ENCODE measurements at regions not wholly inside any gene's neighbourhood (a gene's known extent, or its start where the extent isn't known, plus 50 kb on each side); places are given as distances from the start of the nearest gene placed in this dataset.

DNA sequence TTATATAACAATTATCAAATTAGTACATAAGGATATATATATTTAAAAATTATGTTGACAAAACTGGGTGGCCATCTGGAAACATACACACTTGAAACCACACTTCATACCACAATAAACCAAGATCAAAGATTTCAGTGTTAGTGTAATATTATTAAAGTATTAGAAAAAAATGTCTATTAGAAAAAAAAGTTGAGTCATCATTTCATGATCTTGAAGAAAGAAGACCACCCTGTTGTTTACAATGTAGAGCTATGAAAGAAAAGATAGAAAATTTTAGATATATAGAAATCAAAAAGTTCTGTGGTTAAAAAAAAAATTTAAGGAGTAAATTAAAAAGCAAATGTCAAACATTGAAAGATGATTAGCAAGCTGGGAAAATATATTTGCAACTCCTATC, 224.5 kb upstream of the CDH20 start:
- TF ChIP-seq, protein P1, sequence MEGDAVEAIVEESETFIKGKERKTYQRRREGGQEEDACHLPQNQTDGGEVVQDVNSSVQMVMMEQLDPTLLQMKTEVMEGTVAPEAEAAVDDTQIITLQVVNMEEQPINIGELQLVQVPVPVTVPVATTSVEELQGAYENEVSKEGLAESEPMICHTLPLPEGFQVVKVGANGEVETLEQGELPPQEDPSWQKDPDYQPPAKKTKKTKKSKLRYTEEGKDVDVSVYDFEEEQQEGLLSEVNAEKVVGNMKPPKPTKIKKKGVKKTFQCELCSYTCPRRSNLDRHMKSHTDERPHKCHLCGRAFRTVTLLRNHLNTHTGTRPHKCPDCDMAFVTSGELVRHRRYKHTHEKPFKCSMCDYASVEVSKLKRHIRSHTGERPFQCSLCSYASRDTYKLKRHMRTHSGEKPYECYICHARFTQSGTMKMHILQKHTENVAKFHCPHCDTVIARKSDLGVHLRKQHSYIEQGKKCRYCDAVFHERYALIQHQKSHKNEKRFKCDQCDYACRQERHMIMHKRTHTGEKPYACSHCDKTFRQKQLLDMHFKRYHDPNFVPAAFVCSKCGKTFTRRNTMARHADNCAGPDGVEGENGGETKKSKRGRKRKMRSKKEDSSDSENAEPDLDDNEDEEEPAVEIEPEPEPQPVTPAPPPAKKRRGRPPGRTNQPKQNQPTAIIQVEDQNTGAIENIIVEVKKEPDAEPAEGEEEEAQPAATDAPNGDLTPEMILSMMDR (IDR thresholded peaks at IDR 0.05; ENCODE audit: low read depth, low read length), result no peak
- H3K4me3 ChIP-seq (replicated peaks in 1 of 2; ENCODE audit: low read depth in 2 of 2, low read length in 2 of 2), result no peak overlapping the region
- no peak for DNase-seq (ENCODE audit: low read depth in 2 of 2)

DNA sequence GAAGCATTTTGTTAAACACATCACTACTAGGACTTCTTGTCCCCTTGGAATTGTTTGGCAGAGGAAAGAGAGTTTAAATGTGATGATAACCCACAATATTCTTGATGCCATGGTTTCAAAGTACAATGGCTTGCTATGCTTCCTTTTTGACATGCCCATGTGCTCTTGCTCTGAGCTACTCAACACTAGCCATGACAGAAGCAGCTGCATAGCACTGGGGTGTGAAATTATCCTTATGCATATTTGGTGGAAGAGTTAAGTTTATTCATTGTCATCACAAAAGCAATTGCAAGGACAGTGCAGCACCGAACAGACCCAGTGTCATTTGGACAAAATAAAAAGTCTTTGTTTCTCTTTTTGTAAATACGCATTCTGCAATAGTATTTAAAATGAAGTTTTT, 209.9 kb upstream of the CDH20 start:
- no peak overlapping the region for H3K4me3 ChIP-seq (replicated peaks in 1 of 2; ENCODE audit: low read depth in 2 of 2, low read length in 2 of 2)
- TF ChIP-seq, protein P1 (IDR thresholded peaks at IDR 0.05; ENCODE audit: low read depth, low read length), result no peak
- no peak for DNase-seq (ENCODE audit: low read depth in 2 of 2)

DNA sequence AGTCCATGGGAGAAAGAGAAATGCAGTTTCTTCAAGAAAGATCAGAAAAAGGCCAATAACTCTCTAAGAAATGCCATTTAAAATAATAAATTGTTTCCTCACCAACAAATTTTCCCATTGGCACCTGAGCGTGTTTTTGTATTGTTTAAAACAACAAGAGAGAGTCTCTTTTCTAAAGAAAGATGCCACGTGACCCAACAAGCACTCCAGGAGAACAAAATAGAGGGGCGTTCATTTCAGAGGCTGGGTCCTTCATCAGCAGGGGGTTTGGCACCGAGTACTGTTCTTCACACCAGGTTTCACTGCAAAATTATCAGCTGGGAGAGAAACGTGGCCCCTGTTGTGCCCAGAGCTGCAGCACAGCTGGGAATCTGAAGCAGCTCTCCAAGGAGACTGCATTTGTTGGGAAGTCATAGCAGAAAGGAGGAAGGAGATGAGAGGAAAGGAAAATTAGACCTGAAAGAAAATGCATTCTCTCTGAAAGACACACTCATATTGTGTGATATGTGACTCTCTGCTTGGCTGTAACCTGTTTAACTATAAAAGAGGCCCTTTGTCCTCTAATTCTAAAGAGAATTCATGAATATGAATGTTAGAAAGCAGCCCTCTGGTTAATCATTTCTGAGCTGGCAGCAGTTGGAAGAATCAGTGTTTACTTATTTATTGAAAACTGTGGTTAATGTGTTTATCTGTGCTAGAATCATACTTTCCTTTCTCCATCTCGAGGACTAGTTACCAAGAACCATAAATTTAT, 205.3 kb upstream of the CDH20 start:
- TF ChIP-seq, protein P1 (IDR thresholded peaks at IDR 0.05; ENCODE audit: low read depth, low read length), result no peak
- no peak overlapping the region for H3K4me3 ChIP-seq (replicated peaks in 1 of 2; ENCODE audit: low read depth in 2 of 2, low read length in 2 of 2)
- no peak for DNase-seq (ENCODE audit: low read depth in 2 of 2)

DNA sequence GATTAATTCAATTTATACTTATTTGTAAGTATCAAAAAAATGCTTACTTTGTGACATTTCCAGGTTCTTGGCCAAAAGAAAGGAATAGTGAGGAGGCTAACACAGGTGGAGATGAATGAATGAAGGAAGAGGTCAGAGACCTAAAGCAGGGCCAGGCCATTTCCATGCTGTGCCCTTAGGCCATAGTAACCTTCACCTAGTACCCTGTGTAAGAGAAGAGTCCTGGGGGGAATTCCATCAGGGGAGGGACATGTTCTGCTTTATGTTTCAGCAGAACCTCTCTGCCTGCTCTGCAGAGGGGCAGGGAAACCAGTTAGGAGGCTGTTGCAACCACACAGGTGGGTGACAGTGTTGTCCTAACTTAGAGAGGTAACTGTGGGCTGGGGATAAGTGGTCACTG, 204.2 kb upstream of the CDH20 start:
- H3K4me3 ChIP-seq (replicated peaks in 1 of 2; ENCODE audit: low read depth in 2 of 2, low read length in 2 of 2), result no peak overlapping the region
- no peak for DNase-seq (ENCODE audit: low read depth in 2 of 2)
- TF ChIP-seq, protein P1 (IDR thresholded peaks at IDR 0.05; ENCODE audit: low read depth, low read length), result no peak

DNA sequence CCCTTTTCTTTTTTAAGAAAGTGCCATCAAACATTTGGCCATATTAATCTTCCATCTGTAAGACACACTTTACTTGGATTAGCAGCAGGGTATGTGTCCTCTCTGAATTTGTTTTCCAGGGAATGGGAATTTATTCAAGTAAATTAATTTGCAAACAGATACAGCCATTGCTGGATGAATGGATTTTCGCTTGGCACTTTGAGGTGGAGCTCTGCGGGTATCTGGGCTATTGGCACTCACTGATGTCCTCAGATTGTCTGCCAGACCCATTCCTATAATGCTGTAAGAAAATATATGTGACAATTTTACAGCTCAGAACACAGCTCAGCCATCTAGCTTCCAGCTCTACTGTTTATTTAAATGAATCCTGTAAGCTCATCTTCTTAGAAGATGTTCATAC, 201.2 kb upstream of the CDH20 start:
- DNase-seq (ENCODE audit: low read depth in 2 of 2), result no peak
- no peak overlapping the region for H3K4me3 ChIP-seq (replicated peaks in 1 of 2; ENCODE audit: low read depth in 2 of 2, low read length in 2 of 2)
- TF ChIP-seq, protein P1 (IDR thresholded peaks at IDR 0.05; ENCODE audit: low read depth, low read length), result no peak

DNA sequence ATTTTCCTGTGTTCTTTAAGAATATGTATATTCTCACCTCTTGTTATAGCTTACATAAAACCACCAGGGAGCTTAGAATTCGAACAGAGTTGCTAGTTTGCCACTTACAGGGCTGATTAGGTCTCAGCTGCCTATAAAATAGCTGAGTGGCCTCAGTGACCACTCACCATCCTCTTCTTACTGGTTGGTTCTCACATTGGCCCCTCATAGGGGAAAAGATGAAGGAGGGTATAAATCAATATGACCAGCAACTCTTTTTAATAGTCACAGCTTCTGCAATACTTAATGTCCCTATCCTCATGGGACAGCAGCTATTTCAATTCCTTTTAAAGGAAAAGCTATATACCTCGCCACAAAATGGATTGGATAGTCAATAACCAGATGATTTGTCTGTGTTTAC, 199.4 kb upstream of the CDH20 start:
- TF ChIP-seq, protein P1 (IDR thresholded peaks at IDR 0.05; ENCODE audit: low read depth, low read length), result no peak
- no peak for DNase-seq (ENCODE audit: low read depth in 2 of 2)
- H3K4me3 ChIP-seq (replicated peaks in 1 of 2; ENCODE audit: low read depth in 2 of 2, low read length in 2 of 2), result no peak overlapping the region

All from cardiac fibroblast (primary cell).